IMR-90 (cell line): ENCODE measurements at regions not wholly inside any gene's neighbourhood (a gene's known extent, or its start where the extent isn't known, plus 50 kb on each side); places are given as distances from the start of the nearest gene placed in this dataset.

Experiments
- BHLHE40 ChIP-seq: fragments of 150-350 bp; IDR thresholded peaks from 2 replicates; pipeline ENCODE4 v1.6.1; 2016; ENCODE audit warnings: mild to moderate bottlenecking, low read depth, low read length
- CTCF ChIP-seq: conservative IDR thresholded peaks from 2 replicates; pipeline ENCODE4 v1.5.1; 2012; ENCODE audit warnings: mild to moderate bottlenecking, low read depth, low read length, improper control_type of control experiment
- NFE2L2 ChIP-seq: fragments of 150-350 bp; IDR thresholded peaks from 2 replicates; pipeline ENCODE4 v1.6.1; 2016; ENCODE audit warnings: low read depth, mild to moderate bottlenecking, low read length
- POLR2A ChIP-seq: IDR thresholded peaks from 2 replicates; pipeline ENCODE4 v1.6.1; 2012; ENCODE audit warnings: mild to moderate bottlenecking, low read depth, low read length
- RAD21 ChIP-seq: IDR thresholded peaks from 2 replicates; pipeline ENCODE4 v1.6.1; 2012; ENCODE audit warnings: low read length, improper control_type of control experiment
- RFX5 ChIP-seq: IDR thresholded peaks from 2 replicates; pipeline ENCODE4 v1.8.0; 2012; ENCODE audit warnings: low read depth, mild to moderate bottlenecking, low read length, moderate library complexity
- SMC3 ChIP-seq: fragments of 150-350 bp; IDR thresholded peaks from 2 replicates; pipeline ENCODE4 v1.6.1; 2016; ENCODE audit warnings: low read depth, mild to moderate bottlenecking, antibody characterized with exemption, low read length, moderate library complexity
- USF2 ChIP-seq: fragments of 150-350 bp; IDR thresholded peaks from 2 replicates; pipeline ENCODE4 v1.6.1; 2017; ENCODE audit warnings: mild to moderate bottlenecking, antibody characterized with exemption, low read length, low read depth

- no peak for TF ChIP-seq CTCF
- no peak for TF ChIP-seq SMC3
- TF ChIP-seq NFE2L2, result no peak
- no peak for TF ChIP-seq POLR2A
- no peak for TF ChIP-seq RFX5
- TF ChIP-seq BHLHE40, result no peak
- no peak for TF ChIP-seq RAD21
- no peak for TF ChIP-seq USF2
These were observed 62.0 kb upstream of the KLF13 start for GRCh38 chr15:31264559-31265089.
